HEK293 (cell line): ENCODE measurements at regions not wholly inside any gene's neighbourhood (a gene's known extent, or its start where the extent isn't known, plus 50 kb on each side); places are given as distances from the start of the nearest gene placed in this dataset.

ENCODE experiments used
- CTCF ChIA-PET: fragments of 350-600 bp; formaldehyde crosslinking; extraction: SDS; loops from one replicate; lab custom pipeline; 2021; ENCODE audit warnings: antibody characterized with exemption; lab: Yijun Ruan, JAX
- POLR2A ChIA-PET: fragments of 300-600 bp; formaldehyde crosslinking; extraction: SDS; loops from one replicate; lab custom pipeline; 2020; ENCODE audit warnings: antibody characterized with exemption, inconsistent platforms; lab: Yijun Ruan, JAX
- H3K27ac ChIP-seq: fragments of 200-500 bp; sonication (Bioruptor generic); 2 replicates; pipeline ENCODE4 v1.5.1; 2014; ENCODE audit warnings: low read depth, low read length, control low read depth, inconsistent platforms; ENCODE audit errors: extremely low read depth
- H3K36me3 ChIP-seq, 2 experiments: fragments of 200-500 bp in 1 of 2; sonication (Bioruptor generic) in 1 of 2; 1 replicate in 1 of 2; 2 replicates in 1 of 2; pipeline ENCODE4 v1.5.1; 2014 to 2017; ENCODE audit warnings: inconsistent platforms in 2 of 2, low read length in 2 of 2; ENCODE audit not compliant: control insufficient read depth in 2 of 2, insufficient read depth in 1 of 2
- H3K4me1 ChIP-seq: fragments of 200-500 bp; sonication (Bioruptor generic); 2 replicates; pipeline ENCODE4 v1.5.1; 2014; ENCODE audit warnings: mild to moderate bottlenecking, low read length, inconsistent platforms; ENCODE audit not compliant: control insufficient read depth, insufficient read depth
- H3K4me3 ChIP-seq: 2 replicates; pipeline ENCODE4 v1.5.1; 2011; ENCODE audit warnings: low read depth, mild to moderate bottlenecking, control low read depth, low read length, moderate library complexity
- H3K9me3 ChIP-seq: fragments of 200-500 bp; sonication (Bioruptor generic); 2 replicates; pipeline ENCODE4 v1.5.1; 2014; ENCODE audit warnings: low read depth, low read length, inconsistent platforms; ENCODE audit not compliant: control insufficient read depth, insufficient read depth
- ELK4 ChIP-seq: IDR thresholded peaks from 2 replicates; pipeline ENCODE4 v1.6.1; 2011; ENCODE audit warnings: mild to moderate bottlenecking, low read depth, low read length, borderline replicate concordance
- HOXA7 ChIP-seq: sonication (generic); formaldehyde crosslinking; IDR thresholded peaks from 2 replicates; pipeline ENCODE4 v1.8.1; 2022; ENCODE audit warnings: missing genetic modification reagents, borderline replicate concordance
- OVOL3 ChIP-seq: fragments of 450-650 bp; formaldehyde crosslinking; IDR thresholded peaks from 2 replicates; pipeline ENCODE4 v1.5.1; 2016; ENCODE audit warnings: missing biosample characterization, missing genetic modification characterization
- YY1 ChIP-seq: fragments of 450-650 bp; formaldehyde crosslinking; IDR thresholded peaks from 2 replicates; pipeline ENCODE4 v1.5.1; 2018; ENCODE audit warnings: missing biosample characterization, missing genetic modification characterization
- ZBTB8A ChIP-seq: fragments of 450-650 bp; formaldehyde crosslinking; IDR thresholded peaks from 2 replicates; pipeline ENCODE4 v1.5.1; 2016; ENCODE audit warnings: missing biosample characterization, missing genetic modification characterization
- ZNF140 ChIP-seq: fragments of 450-650 bp; formaldehyde crosslinking; IDR thresholded peaks from 2 replicates; pipeline ENCODE4 v1.5.1; 2016; ENCODE audit warnings: missing biosample characterization, missing genetic modification characterization
- ZNF146 ChIP-seq: fragments of 450-650 bp; formaldehyde crosslinking; IDR thresholded peaks from 2 replicates; pipeline ENCODE4 v1.5.1; 2016; ENCODE audit warnings: missing biosample characterization, missing genetic modification characterization
- ZNF184 ChIP-seq: fragments of 450-650 bp; IDR thresholded peaks from 2 replicates; pipeline ENCODE4 v1.5.1; 2018; ENCODE audit warnings: missing biosample characterization, mild to moderate bottlenecking, missing genetic modification characterization
- ZNF23 ChIP-seq: fragments of 450-650 bp; formaldehyde crosslinking; IDR thresholded peaks from 2 replicates; pipeline ENCODE4 v1.5.1; 2016; ENCODE audit warnings: missing biosample characterization, missing genetic modification characterization, borderline replicate concordance
- ZNF335 ChIP-seq: fragments of 450-650 bp; formaldehyde crosslinking; conservative IDR thresholded peaks from 2 replicates; pipeline ENCODE4 v1.5.1; 2016; ENCODE audit warnings: missing biosample characterization, missing genetic modification characterization
- ZNF350 ChIP-seq: fragments of 450-650 bp; formaldehyde crosslinking; IDR thresholded peaks from 2 replicates; pipeline ENCODE4 v1.5.0; 2017; ENCODE audit warnings: missing biosample characterization, mild to moderate bottlenecking, missing genetic modification characterization
- ZNF366 ChIP-seq: fragments of 450-650 bp; formaldehyde crosslinking; conservative IDR thresholded peaks from 2 replicates; pipeline ENCODE4 v1.5.1; 2016; ENCODE audit warnings: missing biosample characterization, missing genetic modification characterization
- ZNF391 ChIP-seq: fragments of 450-650 bp; formaldehyde crosslinking; IDR thresholded peaks from 2 replicates; pipeline ENCODE4 v1.5.1; 2016; ENCODE audit warnings: low read depth, missing biosample characterization, missing genetic modification characterization, borderline replicate concordance
- ZNF48 ChIP-seq: fragments of 450-650 bp; formaldehyde crosslinking; IDR thresholded peaks from 2 replicates; pipeline ENCODE4 v1.5.1; 2016; ENCODE audit warnings: missing biosample characterization, missing genetic modification characterization
- ZNF510 ChIP-seq: fragments of 450-650 bp; formaldehyde crosslinking; IDR thresholded peaks from 2 replicates; pipeline ENCODE4 v1.5.1; 2018; ENCODE audit warnings: mild to moderate bottlenecking, missing genetic modification characterization, missing biosample characterization; ENCODE audit not compliant: insufficient replicate concordance
- ZNF558 ChIP-seq: fragments of 450-650 bp; formaldehyde crosslinking; IDR thresholded peaks from 2 replicates; pipeline ENCODE4 v1.5.1; 2016; ENCODE audit warnings: missing biosample characterization, missing genetic modification characterization
- ZNF623 ChIP-seq: fragments of 450-650 bp; formaldehyde crosslinking; IDR thresholded peaks from 2 replicates; pipeline ENCODE4 v1.5.1; 2016; ENCODE audit warnings: missing biosample characterization, missing genetic modification characterization
- ZNF624 ChIP-seq: fragments of 450-650 bp; formaldehyde crosslinking; IDR thresholded peaks from 2 replicates; pipeline ENCODE4 v1.5.1; 2017; ENCODE audit warnings: missing biosample characterization, missing genetic modification characterization
- ZNF629 ChIP-seq: fragments of 450-650 bp; formaldehyde crosslinking; IDR thresholded peaks from 2 replicates; pipeline ENCODE4 v1.5.1; 2017; ENCODE audit warnings: missing biosample characterization, missing genetic modification characterization
- ZNF658 ChIP-seq: fragments of 450-650 bp; formaldehyde crosslinking; IDR thresholded peaks from 2 replicates; pipeline ENCODE4; 2016; ENCODE audit warnings: missing biosample characterization, missing genetic modification characterization
- ZNF768 ChIP-seq: fragments of 450-650 bp; formaldehyde crosslinking; IDR thresholded peaks from 2 replicates; pipeline ENCODE4 v1.5.1; 2018; ENCODE audit warnings: missing biosample characterization, mild to moderate bottlenecking, missing genetic modification characterization
- ZSCAN18 ChIP-seq: fragments of 450-650 bp; formaldehyde crosslinking; IDR thresholded peaks from 2 replicates; pipeline ENCODE4 v1.5.1; 2016; ENCODE audit warnings: missing biosample characterization, missing genetic modification characterization
- TF ChIP-seq, protein P1 (sequence below): fragments of 450-650 bp; formaldehyde crosslinking; IDR thresholded peaks from 2 replicates; pipeline ENCODE4 v1.5.1; 2016; ENCODE audit warnings: missing biosample characterization, missing genetic modification characterization
- TF ChIP-seq, protein P2 (sequence below): fragments of 450-650 bp; formaldehyde crosslinking; IDR thresholded peaks from 2 replicates; pipeline ENCODE4 v1.5.1; 2017; ENCODE audit warnings: missing biosample characterization, missing genetic modification characterization

GRCh38 chr1:55617288-55617982 is 402.3 kb upstream of the USP24 start (continued):
- TF ChIP-seq ZSCAN18 (tag by site-specific recombination) (no peak), ZNF350 (tag by site-specific recombination) (no peak), ZNF624 (tag by site-specific recombination) (no peak), ZNF629 (no peak), ZNF140 (tag by site-specific recombination) (no peak)

DNA sequence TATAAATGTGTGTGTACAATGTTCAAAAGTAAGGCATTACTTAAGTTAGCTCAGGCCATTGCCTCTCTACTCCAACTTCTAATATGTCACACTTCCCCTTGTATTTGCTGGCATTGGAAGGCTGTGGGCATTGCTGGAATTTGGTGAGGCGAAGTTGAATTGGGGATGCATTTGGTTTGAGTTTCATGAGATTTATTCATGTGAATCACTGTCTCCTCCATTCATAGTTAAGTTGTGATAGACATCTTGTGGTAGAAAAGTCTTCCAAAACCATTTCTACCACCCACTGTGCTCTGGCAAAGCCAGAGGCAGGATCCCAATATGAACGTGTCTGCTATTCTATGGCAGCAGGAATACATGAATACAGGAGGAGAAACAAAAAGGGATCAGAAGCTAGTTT is 397.8 kb upstream of the USP24 start:
- H3K27ac ChIP-seq, result no peak overlapping the region
- POLR2A ChIA-PET, result no interaction called here
- H3K9me3 ChIP-seq, result no peaks in the 10 kb centered on the region
- H3K4me1 ChIP-seq, result no peaks in the 10 kb centered on the region
- no peak for TF ChIP-seq ZSCAN18 (tag by site-specific recombination)
- TF ChIP-seq ZNF623 (tag by site-specific recombination), result no peak
- no peak for TF ChIP-seq ZNF184
- CTCF ChIA-PET, result no interaction called here
- no peaks in the 10 kb centered on the region for H3K36me3 ChIP-seq
- no peak overlapping the region for H3K4me3 ChIP-seq

DNA sequence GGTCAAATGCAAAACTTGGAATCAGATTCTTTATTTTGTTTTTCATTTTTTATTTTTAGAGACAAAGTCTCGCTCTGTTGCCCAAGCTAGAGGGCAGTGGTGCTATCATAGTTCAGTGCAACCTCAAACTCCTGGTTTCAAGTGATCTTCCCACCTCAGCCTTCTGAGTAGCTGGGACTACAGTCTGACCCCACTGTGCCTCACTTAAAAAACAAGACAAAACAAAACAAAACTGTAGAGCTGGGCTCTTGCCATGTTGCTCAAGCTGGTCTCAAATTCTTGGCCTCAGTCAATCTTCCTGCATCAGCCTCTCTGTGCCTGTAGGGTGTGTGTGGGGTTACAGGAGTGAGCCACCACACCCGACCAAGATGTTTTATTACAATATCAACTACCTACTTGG is 396.0 kb upstream of the USP24 start:
- ChIA-PET POLR2A (interaction anchor here (0.5 to 0.6 kb wide), 2 partner anchors 159 to 1828 kb away, joined by 3 to 4 read pairs; no protein-coding TSS in a partner anchor), CTCF (interaction anchor here (0.9 kb wide), 1 partner anchor 27 kb away, joined by 3 read pairs; no protein-coding TSS in a partner anchor)

GRCh38 chr1:55610203-55610602 is 395.0 kb upstream of the USP24 start:
- ChIA-PET POLR2A (no interaction called here), CTCF (interaction anchor here (0.9 kb wide), 1 partner anchor 26 kb away, joined by 3 read pairs; no protein-coding TSS in a partner anchor)
- Histone ChIP-seq H3K36me3 (no peaks in the 10 kb centered on the region), H3K9me3 (no peaks in the 10 kb centered on the region), H3K4me3 (no peak overlapping the region), H3K27ac (no peak overlapping the region), H3K4me1 (no peaks in the 10 kb centered on the region)
- TF ChIP-seq ZNF658 (tag by site-specific recombination) (no peak), ZNF146 (tag by site-specific recombination) (no peak), ZNF768 (no peak), OVOL3 (tag by site-specific recombination) (no peak), ELK4 (no peak), ZBTB8A (tag by site-specific recombination) (no peak), ZNF510 (tag by site-specific recombination) (no peak), ZNF629 (no peak), ZNF335 (no peak), HOXA7 (CRISPR knock-in tag) (no peak), ZNF23 (no peak), ZNF366 (tag by site-specific recombination) (no peak), ZNF48 (tag by site-specific recombination) (no peak), ZNF391 (tag by site-specific recombination) (no peak), ZNF558 (tag by site-specific recombination) (no peak)
- TF ChIP-seq, protein P1, sequence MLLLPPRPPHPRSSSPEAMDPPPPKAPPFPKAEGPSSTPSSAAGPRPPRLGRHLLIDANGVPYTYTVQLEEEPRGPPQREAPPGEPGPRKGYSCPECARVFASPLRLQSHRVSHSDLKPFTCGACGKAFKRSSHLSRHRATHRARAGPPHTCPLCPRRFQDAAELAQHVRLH, result no peak
- TF ChIP-seq, protein P2, sequence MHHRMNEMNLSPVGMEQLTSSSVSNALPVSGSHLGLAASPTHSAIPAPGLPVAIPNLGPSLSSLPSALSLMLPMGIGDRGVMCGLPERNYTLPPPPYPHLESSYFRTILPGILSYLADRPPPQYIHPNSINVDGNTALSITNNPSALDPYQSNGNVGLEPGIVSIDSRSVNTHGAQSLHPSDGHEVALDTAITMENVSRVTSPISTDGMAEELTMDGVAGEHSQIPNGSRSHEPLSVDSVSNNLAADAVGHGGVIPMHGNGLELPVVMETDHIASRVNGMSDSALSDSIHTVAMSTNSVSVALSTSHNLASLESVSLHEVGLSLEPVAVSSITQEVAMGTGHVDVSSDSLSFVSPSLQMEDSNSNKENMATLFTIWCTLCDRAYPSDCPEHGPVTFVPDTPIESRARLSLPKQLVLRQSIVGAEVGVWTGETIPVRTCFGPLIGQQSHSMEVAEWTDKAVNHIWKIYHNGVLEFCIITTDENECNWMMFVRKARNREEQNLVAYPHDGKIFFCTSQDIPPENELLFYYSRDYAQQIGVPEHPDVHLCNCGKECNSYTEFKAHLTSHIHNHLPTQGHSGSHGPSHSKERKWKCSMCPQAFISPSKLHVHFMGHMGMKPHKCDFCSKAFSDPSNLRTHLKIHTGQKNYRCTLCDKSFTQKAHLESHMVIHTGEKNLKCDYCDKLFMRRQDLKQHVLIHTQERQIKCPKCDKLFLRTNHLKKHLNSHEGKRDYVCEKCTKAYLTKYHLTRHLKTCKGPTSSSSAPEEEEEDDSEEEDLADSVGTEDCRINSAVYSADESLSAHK, result no peak

More for the DNA sequence above, 396.0 kb upstream of the USP24 start:
- Histone ChIP-seq H3K4me3 (no peak overlapping the region), H3K36me3 (no peaks in the 10 kb centered on the region), H3K9me3 (no peaks in the 10 kb centered on the region), H3K4me1 (no peaks in the 10 kb centered on the region), H3K27ac (no peak overlapping the region)
- no peak for TF ChIP-seq YY1 (tag by site-specific recombination)
